H1 (cell line): ENCODE measurements at regions not wholly inside any gene's neighbourhood (a gene's known extent, or its start where the extent isn't known, plus 50 kb on each side); places are given as distances from the start of the nearest gene placed in this dataset.

Experiments used
- CBX5 ChIP-seq: fragments of 300-800, 300-1000 bp; sonication (generic); IDR thresholded peaks from 2 replicates; pipeline ENCODE4 v1.7.1; 2016; ENCODE audit warnings: antibody characterized with exemption, low read length, low read depth
- SRF ChIP-seq: IDR thresholded peaks from 2 replicates; pipeline ENCODE4 v1.6.1; 2011; ENCODE audit warnings: mild to moderate bottlenecking, low read depth, low read length, moderate library complexity
- YY1 ChIP-seq: IDR thresholded peaks from 2 replicates; pipeline ENCODE4 v1.6.1; 2011; ENCODE audit warnings: low read depth, mild to moderate bottlenecking, low read length

GRCh38 chr6:112659912-112660311 lies 312.8 kb downstream of the RFPL4B start (continued):
- TF ChIP-seq SRF, result no peak
- no peak for TF ChIP-seq YY1
- TF ChIP-seq CBX5, result no peak
- TF ChIP-seq, all 59 proteins: peak for 0
